Amniotic epithelial cell (primary cell): ENCODE measurements at regions not wholly inside any gene's neighbourhood (a gene's known extent, or its start where the extent isn't known, plus 50 kb on each side); places are given as distances from the start of the nearest gene placed in this dataset.
"Not testable (repeated sequence)": the region's sequence is repeated elsewhere in the genome, so short reads cannot be mapped to it uniquely, and the experiment has no call there.

Experiments used
- DNase-seq: peaks from one replicate; pipeline ENCODE4 v3.0.0-alpha.2; 2010; ENCODE audit warnings: low read depth

DNA sequence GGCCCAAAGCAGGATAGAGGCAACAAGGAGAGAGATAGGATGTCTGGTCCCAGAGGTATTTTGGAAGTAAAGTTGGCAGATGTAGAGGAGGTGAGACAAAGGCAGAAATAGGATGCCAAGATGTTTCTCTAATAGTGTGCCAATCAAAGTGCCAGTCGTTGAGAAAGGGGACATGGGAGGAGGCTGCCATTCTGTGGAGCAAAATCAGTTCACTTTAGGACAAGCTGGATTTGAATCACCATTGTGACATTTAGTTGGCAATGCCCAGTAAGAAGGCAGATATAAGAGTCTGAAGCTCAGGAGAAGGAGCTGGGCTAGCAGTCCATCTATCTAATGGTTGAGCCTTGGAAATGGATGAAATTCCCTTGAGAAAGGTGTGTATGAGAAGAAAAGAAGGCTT is 53.8 kb downstream of the ADRB2 start:
- no peak for DNase-seq

DNA sequence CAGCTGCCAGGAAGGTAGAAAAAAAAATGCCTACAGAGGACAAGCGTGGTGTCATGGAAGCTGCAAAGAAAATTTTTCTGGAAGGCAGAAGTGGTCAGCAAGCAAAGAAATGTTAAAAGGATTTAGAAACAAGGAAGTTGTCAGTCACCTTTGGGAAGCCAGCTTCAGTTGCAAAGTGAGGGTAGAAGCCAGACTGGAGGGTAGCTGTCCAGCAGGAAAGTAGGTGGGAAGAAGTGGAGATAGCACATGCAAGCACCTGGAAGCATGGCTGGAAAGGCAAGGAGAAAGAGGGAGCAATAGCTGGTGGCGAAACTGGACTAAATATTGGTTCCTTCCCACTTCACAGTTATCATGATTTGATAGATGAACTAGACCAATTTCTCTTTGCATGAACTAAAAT is 54.3 kb downstream of the ADRB2 start:
- DNase-seq = peak; percentile 8

DNA sequence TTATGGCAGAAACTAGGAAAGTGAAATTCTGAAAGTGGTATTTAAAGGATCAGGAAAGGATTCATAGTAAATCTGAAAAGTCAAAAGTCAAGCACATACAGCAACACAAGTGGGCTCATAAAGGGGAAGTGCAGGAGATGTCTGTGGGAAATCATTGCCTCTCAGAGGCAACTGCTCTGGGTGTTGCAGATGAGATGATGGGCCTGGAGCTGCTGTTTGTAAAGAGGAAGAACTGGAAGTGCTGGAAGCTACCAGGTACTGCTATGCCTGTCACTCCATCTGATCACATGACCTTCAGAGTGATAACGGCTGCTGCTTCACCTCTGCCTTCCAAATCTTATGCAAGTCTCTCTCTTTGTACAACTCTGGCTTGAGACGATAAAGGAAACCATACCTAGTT is 55.9 kb downstream of the ADRB2 start:
- DNase-seq = no peak

DNA sequence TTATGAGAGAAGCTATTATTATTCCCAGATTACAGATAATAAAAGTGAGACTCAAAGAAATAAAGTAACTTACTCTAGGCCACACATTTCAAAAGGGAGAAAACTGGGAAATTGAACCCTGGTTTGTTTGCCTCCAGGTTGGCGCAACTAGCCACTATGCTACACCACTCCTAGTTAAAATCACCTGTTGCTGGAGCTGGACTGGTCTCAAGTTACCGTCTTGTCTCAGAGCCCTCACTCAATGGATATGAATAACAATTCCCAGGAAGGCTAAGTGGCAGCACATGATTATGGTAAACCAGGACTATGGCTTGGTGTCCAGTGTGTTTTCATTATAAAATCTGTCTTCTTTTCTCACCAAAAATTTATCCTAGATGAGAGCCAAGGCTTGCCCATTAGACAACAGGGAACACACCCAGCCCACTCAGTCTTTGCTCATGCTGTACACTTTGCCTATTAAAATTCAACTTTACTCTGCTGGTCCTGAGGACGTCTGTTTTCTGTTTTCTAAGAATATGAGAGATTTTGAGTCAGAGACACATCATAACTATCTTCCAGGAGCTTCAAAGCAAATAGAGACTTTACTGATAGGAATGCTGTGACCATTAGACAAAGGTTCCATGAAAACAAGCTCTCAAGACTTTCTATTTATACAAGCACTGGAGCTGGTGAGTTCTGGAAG is 58.1 kb downstream of the ADRB2 start:
- no peak for DNase-seq

DNA sequence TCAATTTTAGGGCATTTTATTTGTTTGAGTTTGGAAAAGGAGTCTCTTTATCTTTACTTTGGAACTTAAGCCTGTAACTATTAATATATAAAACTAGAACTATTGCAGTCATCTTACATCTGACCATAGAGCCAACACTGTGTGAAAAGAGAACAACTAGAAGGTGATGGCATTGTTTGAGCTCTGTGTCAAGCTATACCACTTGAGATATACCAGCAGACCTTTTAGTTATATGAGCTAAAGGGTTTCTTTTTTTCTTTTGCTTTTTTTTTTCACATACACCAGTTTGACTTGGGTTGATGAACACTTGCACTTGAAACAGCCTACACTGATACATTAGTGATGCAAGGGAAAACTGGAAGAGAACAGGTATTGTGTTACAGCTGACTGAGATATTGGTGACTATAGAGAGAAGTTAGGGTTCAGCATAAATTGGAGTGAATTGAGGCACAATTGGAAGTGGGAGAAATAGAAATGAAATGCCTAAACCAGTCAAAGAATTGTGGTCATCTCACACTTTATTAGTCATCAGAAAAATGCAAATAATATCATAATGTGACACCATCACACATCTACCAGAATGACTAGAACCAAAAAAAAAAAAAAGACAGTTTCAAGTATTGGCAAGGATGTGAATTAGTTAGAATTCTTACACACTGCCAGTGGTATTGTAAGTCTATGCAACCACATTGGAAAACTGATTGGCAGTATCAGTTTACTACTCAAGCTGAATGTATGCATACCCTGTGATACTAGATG is 60.9 kb downstream of the ADRB2 start:
- no peak for DNase-seq

GRCh38 chr5:148889936-148890335 is 63.5 kb downstream of the ADRB2 start:
- DNase-seq = not testable (repeated sequence)

- DNase-seq = not testable (repeated sequence)
Measured at GRCh38 chr5:148895441-148895840, 69.0 kb downstream of the ADRB2 start.

GRCh38 chr5:148897842-148898241 is 71.4 kb downstream of the ADRB2 start:
- no peak for DNase-seq

- DNase-seq = no peak
Measured at GRCh38 chr5:148898413-148899075, 72.1 kb downstream of the ADRB2 start.

DNA sequence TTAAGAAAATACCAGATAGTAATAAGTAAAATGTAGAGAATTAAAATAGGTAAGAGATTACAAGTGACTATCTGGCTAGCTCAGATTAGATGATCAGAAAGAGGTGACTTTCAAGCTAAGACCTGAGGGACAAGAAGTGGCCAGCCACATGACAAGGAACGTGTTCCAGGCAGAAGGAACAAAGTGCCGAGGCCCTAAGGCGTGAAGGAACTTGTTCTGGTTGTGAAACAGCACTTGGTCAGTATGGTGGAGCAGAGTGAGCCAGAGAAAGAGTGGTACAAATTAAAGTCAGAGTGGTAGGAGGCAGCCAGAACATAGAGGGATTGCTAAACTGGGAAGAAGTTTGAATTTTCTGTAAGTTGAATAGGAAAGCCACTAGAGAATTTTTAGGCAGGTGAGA is 73.6 kb downstream of the ADRB2 start:
- no peak for DNase-seq

- no peak for DNase-seq
Measured at GRCh38 chr5:148902478-148902877, 76.1 kb downstream of the ADRB2 start.

GRCh38 chr5:148903587-148903986 is 77.2 kb downstream of the ADRB2 start:
- DNase-seq = no peak

DNA sequence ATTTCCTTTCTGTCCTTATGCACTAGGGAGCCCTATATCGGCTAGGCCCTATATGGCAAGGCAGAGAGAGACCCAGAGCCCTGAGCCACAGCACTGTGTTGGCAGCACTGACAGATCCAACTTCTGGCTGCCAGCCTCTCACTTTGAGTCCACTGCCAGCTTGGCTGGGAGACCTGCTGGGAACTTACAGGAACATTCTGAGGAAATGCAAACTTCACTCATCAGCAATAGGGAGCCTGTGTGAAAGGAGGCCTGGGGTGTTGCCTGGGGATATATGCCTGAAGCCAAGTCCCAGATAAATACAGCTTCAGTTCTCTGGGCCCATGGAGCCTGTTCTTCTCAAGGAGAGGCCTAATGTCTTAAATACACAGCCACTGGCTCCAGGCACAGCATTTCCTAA is 78.0 kb downstream of the ADRB2 start:
- no peak for DNase-seq

DNA sequence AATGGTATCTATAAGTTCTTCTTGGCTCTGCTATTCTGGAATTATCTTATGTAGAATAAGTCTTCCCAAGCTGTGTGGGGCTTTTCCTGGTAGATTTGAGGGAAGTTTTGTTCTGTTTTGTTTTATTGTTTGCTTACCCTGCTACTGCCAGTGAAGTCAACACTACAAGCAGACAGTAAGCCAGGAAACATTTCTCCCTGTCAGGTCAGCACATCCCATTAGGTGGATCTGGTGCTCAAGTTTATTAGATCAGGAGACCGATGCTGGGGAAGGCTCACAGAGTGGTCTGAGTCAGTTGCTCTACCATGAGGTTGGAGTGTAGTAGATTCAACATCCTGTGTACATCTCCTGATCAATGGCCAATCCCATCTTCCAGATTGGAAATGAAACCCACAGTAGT is 79.1 kb downstream of the ADRB2 start:
- DNase-seq = no peak

DNA sequence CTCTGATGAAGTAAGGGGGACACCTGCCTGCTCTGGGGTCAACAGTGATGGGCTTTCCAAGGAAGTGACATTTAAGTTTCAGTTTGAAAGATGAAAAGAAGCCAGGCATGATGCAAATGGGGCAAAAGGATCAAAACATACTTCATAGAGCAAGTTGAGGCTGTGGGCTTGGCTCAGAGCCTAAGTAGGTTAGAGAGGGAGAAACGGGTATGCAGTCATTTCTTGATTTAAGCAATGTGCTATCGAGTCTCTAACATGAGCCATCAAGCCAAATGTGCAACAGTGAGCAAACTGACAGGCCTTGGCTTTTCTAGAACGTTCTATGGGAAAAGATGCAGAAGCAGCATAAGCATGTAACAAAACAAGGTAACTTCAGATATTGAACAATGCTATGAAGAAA is 80.6 kb downstream of the ADRB2 start:
- no peak for DNase-seq

DNA sequence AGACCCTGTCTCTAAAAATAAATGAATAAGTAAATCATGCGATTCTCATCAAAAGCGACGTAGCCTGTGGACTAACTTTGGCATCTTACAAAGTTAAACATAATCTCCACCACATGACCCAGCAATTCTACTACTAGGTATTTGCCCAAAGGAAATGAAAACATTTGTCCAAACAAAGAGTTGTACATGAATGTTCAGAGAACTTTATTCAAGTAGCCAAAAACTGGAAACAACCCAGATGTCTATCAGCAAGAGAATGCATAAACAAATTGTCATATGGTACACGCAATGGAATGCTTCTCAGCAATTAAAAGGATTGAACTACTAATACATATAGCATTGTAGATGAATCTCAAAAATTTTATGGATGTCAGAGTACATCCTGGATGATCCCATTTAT is 82.6 kb downstream of the ADRB2 start:
- peak; percentile 11 for DNase-seq

DNA sequence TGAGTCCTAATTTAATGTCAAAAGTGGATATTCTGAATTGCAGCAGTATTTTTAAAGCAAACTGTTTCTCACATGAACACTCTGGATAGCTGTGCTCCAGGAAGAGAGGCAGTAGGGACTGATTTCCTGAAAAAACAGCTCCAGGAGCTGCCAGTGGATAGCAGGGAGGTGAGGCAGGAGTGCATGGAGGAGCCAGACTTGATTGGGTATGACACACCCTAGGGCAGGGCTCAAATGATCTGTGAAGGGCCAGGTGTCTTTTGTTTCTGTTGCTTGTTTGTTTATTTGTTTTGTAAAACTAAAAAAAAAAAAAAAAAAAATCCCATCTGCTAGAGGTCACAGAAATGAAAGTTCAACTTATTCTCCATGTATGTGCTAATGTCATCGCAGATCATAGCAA is 83.4 kb downstream of the ADRB2 start:
- no peak for DNase-seq

DNA sequence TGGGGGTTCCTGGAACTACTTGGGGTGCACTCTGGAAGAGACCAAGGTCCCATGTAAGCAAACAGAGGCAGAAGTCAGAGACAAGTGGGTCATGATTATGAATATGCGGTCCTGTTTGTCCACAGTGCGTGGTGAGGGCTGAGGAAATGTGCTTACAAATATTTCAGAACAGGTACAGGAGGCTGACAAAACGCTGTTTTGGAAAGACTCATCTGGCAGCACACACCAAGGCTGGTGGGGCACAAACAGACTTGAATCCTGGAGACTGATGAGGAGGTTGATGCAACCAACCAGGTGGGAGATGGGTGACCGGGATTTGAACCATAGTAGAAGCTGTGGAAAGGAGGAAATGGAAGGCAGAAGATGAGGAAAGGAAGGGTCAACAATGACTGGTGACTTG is 83.8 kb downstream of the ADRB2 start:
- DNase-seq = no peak

DNA sequence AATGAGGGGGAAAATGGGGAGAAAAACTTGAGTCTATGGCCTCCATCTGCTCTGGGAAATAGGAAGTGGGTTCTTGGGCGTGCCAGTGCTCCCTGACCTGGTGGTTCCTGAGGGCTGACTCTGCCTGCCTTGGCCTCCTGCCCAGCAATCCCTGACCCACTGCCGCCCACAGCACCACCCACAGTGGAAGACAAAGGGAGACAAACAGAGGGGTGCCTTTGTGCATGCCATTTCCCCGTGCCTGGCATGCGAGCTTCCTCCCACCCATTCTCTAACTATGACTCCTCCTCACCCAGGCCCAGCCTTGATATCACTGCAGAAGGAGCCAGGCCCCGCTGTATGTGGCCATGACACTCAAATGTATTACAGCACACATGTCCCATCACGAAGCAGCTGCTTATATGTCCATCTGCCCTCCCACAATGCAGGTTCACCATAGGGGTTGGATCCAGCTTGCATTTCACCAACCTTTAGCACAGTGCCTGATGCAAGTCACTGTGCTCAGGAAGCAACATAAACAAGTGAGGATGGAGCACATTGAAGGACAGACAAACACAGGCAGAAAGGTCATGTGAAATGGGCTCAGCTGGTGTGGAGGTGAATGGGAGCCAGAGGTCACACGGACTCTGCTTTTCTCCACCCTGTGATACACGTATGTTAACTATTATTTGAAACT is 84.4 kb downstream of the ADRB2 start:
- DNase-seq = peak; percentile 57

- no peak for DNase-seq
Measured at GRCh38 chr5:148911386-148911785, 85.0 kb downstream of the ADRB2 start.

DNA sequence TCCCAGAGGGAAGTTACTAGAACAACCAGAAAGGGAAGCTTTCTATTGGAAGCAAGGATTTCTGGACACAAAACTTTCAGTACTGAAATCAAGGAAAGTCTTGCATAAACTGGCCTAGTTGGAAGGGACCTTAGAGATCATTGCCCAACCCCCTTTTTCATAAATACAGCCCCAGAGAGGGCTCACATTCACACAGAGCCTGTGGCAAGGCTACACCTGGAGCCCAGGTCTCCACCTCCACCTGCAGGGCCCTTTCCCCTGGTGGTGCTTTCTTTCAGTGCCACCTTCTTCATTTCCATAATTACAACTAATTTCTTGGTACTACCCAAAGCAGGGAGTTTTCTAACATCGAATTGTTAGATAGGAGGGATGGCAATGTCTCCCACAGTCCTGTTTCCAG is 85.7 kb downstream of the ADRB2 start:
- no peak for DNase-seq

GRCh38 chr5:148912714-148913398 is 86.4 kb downstream of the ADRB2 start:
- DNase-seq = peak; percentile 94
